Esophagus muscularis mucosa (tissue), 4 donors: ENCODE measurements at regions not wholly inside any gene's neighbourhood (a gene's known extent, or its start where the extent isn't known, plus 50 kb on each side); places are given as distances from the start of the nearest gene placed in this dataset.

Experiments used
- CTCF ChIP-seq, 3 experiments: fragments of 200-600 bp in 2 of 3; fragments of 450-650 bp in 1 of 3; sonication (generic) in 2 of 3; IDR thresholded peaks; one replicate each; pipeline ENCODE4 v1.5.1; 2017 to 2019; ENCODE audit warnings: antibody characterized with exemption in 3 of 3, mild to moderate bottlenecking in 2 of 3, moderate library complexity in 1 of 3
- EP300 ChIP-seq: sonication (generic); formaldehyde crosslinking; IDR thresholded peaks from one replicate; pipeline ENCODE4 v1.6.1; 2017; ENCODE audit warnings: antibody characterized with exemption
- POLR2A ChIP-seq: fragments of 450-650 bp; IDR thresholded peaks from one replicate; pipeline ENCODE4 v1.6.1; 2017; ENCODE audit warnings: antibody characterized with exemption, moderate library complexity, mild to moderate bottlenecking, low read depth
- POLR2AphosphoS5 ChIP-seq, 2 donors: sonication (generic); formaldehyde crosslinking; IDR thresholded peaks; one replicate each; pipeline ENCODE4 v1.6.1; 2017; ENCODE audit warnings: antibody characterized with exemption in 2 of 2

GRCh38 chr3:66823009-66823397 is 175.1 kb upstream of the KBTBD8 start:
- TF ChIP-seq EP300 (no peak), CTCF (IDR thresholded peaks at IDR 0.05) (no peak), POLR2A (no peak), POLR2AphosphoS5 (IDR thresholded peaks at IDR 0.05) (no peak)
